IMR-90 (cell line): ENCODE measurements at regions not wholly inside any gene's neighbourhood (a gene's known extent, or its start where the extent isn't known, plus 50 kb on each side); places are given as distances from the start of the nearest gene placed in this dataset.

Experiments used
- CTCF ChIP-seq: conservative IDR thresholded peaks from 2 replicates; pipeline ENCODE4 v1.5.1; 2012; ENCODE audit warnings: mild to moderate bottlenecking, low read depth, low read length, improper control_type of control experiment
- FOS ChIP-seq: fragments of 150-350 bp; IDR thresholded peaks from 2 replicates; pipeline ENCODE4 v1.6.1; 2016; ENCODE audit warnings: low read depth, low read length
- POLR2A ChIP-seq: IDR thresholded peaks from 2 replicates; pipeline ENCODE4 v1.6.1; 2012; ENCODE audit warnings: mild to moderate bottlenecking, low read depth, low read length
- RCOR1 ChIP-seq: IDR thresholded peaks from 2 replicates; pipeline ENCODE4 v1.6.1; 2012; ENCODE audit warnings: mild to moderate bottlenecking, low read length, improper control_type of control experiment; ENCODE audit not compliant: insufficient replicate concordance

- TF ChIP-seq CTCF (no peak), POLR2A (no peak), FOS (no peak), RCOR1 (no peak)
Observed at GRCh38 chr21:35346697-35347096, 297.6 kb upstream of the RUNX1 start.
